ENCODE measurements at regions not wholly inside any gene's neighbourhood (a gene's known extent, or its start where the extent isn't known, plus 50 kb on each side); places are given as distances from the start of the nearest gene placed in this dataset.

- TF ChIP-seq TCF4 (CRISPR knock-in tag; IDR thresholded peaks at IDR 0.05; ENCODE audit: borderline replicate concordance) (no peak), ZFP30 (CRISPR knock-in tag; IDR thresholded peaks at IDR 0.05) (no peak), TOX (CRISPR knock-in tag; IDR thresholded peaks at IDR 0.05; ENCODE audit: borderline replicate concordance) (no peak), ZNF70 (CRISPR knock-in tag; IDR thresholded peaks at IDR 0.05) (no peak)
These were observed 99.5 kb upstream of the MCTP2 start (continued) for GRCh38 chr15:94131875-94132274.

GRCh38 chr15:94130504-94130903 is 100.9 kb upstream of the MCTP2 start:
- no peak for ATAC-seq
- TF ChIP-seq ZC3H10 (CRISPR knock-in tag; IDR thresholded peaks at IDR 0.05) = no peak
- no peak for TF ChIP-seq POU6F1 (CRISPR knock-in tag; IDR thresholded peaks at IDR 0.05; ENCODE audit: borderline replicate concordance, low read depth)

GRCh38 chr15:94127006-94127405 is 104.4 kb upstream of the MCTP2 start:
- ATAC-seq = no peak
- TF ChIP-seq RARB (CRISPR knock-in tag; IDR thresholded peaks at IDR 0.05) (no peak), CSRNP3 (CRISPR knock-in tag; IDR thresholded peaks at IDR 0.05) (no peak), ZNF565 (CRISPR knock-in tag; conservative IDR thresholded peaks at IDR 0.05; ENCODE audit: low read depth) (no peak), ESRRG (CRISPR knock-in tag; IDR thresholded peaks at IDR 0.05) (no peak), TSHZ2 (CRISPR knock-in tag; IDR thresholded peaks at IDR 0.05) (no peak), CSDC2 (CRISPR knock-in tag; IDR thresholded peaks at IDR 0.05) (no peak), ARNTL (CRISPR knock-in tag; IDR thresholded peaks at IDR 0.05; ENCODE audit: borderline replicate concordance, low read depth) (no peak), BACH2 (CRISPR knock-in tag; IDR thresholded peaks at IDR 0.05; ENCODE audit: borderline replicate concordance) (no peak), ZFP30 (CRISPR knock-in tag; IDR thresholded peaks at IDR 0.05) (no peak), ZC3H10 (CRISPR knock-in tag; IDR thresholded peaks at IDR 0.05) (no peak), TOX (CRISPR knock-in tag; IDR thresholded peaks at IDR 0.05; ENCODE audit: borderline replicate concordance) (no peak), GLIS3 (CRISPR knock-in tag; IDR thresholded peaks at IDR 0.05) (no peak), SNAI2 (CRISPR knock-in tag; IDR thresholded peaks at IDR 0.05) (no peak), TCF4 (CRISPR knock-in tag; IDR thresholded peaks at IDR 0.05; ENCODE audit: borderline replicate concordance) (no peak)

- ATAC-seq = no peak
- TF ChIP-seq ZNF8 (CRISPR knock-in tag; IDR thresholded peaks at IDR 0.05) = no peak
- TF ChIP-seq ZFP30 (CRISPR knock-in tag; IDR thresholded peaks at IDR 0.05) = no peak
- no peak for TF ChIP-seq PATZ1 (CRISPR knock-in tag; IDR thresholded peaks at IDR 0.05; ENCODE audit: borderline replicate concordance)
- no peak for TF ChIP-seq TCF4 (CRISPR knock-in tag; IDR thresholded peaks at IDR 0.05; ENCODE audit: borderline replicate concordance)
- TF ChIP-seq POU6F1 (CRISPR knock-in tag; IDR thresholded peaks at IDR 0.05; ENCODE audit: borderline replicate concordance, low read depth) = no peak
These were observed 105.7 kb upstream of the MCTP2 start for GRCh38 chr15:94125698-94126097.
